ENCODE measurements at regions not wholly inside any gene's neighbourhood (a gene's known extent, or its start where the extent isn't known, plus 50 kb on each side); places are given as distances from the start of the nearest gene placed in this dataset.
"Not testable (repeated sequence)": the region's sequence is repeated elsewhere in the genome, so short reads cannot be mapped to it uniquely, and the experiment has no call there.

DNA sequence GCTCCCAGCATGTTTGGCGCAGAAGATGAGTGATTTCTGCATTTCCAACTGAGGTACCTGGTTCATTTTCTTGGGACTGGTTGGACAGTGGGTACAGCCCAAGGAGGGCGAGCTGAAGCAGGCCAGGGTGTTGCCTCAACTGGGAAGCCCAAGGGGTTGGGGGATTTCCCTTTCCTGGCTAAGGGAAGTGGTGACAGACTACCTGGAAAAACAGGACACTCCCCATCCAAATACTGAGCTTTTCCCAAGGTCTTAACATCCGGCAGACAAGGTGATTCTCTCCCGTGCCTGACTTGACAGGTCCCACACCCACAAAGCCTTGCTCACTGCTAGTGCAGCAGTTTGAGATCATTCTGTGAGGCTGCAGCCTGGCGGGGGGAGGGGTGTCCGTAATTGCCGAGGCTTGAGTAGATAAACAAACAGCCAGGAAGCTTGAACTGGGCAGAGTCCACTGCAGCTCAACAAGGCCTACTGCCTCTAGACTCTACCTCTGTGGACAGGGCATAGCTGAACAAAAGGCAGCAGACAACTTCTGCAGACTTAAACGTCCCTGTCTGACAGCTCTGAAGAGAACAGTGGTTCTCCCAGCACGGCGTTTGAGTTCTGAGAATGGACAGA is 307.7 kb upstream of the ARSJ start:
- DNase-seq (ENCODE audit: low read depth in 2 of 2), result no peak

DNA sequence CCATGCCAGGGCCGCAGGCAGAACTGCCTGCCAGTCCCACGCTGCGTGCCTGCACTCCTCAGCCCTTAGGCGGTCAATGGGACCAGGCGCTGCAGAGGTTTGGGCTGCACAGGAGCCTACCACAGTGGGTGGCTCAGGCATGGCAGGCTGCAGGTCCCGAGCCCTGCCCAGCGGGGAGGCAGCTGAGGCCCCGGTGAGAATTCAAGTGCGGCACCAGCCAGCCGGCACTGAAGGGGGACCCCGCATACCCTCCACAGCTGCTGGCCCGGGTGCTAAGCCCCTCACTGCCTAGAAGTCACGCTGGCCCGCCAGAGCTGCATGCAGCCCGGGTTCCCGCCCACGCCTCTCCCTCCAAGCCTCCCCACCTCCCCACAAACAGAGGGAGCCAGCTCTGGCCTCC is 302.5 kb upstream of the UGT8 start:
- DNase-seq (ENCODE audit: low read depth in 2 of 2), result no peak

DNA sequence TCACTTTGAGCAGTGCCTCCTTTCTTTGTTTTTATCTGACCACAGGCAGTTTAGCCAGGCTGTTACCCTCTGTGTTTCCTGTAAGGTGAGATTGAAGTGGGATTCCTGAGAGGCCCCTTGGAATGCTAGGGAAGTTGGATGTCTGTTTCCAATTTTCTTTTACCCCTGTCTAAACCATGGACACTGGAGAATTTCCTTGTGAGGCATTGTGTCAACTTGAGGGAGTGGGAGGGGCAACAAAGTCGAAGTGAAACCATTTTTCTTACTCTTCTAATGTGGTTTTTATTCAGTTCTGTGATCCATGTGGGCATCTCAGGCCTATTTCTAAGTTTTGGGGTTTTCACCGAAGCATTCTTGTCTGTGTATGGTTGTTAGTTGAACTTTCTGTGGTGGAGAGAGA is 296.1 kb upstream of the UGT8 start:
- no peak for DNase-seq (ENCODE audit: low read depth in 2 of 2)

DNA sequence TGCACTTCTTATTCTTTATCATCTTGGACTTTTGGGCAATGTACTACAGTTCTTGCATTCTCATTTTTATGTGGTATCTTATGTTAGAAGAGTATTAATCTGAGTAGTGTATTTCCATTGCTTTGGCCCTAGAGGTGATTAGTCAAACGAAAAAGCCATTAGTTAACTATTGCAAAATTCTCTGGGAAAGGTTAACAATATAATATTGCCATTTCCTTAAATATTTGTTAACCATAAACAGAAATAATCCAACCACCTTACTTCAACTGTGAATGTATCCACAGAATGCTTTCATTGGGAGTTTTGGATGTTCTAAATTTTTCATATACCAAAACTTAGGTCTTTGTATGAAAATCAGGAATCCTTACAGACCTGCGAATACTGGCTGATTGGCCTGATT is 294.6 kb upstream of the UGT8 start:
- DNase-seq (ENCODE audit: low read depth in 2 of 2), result no peak

DNA sequence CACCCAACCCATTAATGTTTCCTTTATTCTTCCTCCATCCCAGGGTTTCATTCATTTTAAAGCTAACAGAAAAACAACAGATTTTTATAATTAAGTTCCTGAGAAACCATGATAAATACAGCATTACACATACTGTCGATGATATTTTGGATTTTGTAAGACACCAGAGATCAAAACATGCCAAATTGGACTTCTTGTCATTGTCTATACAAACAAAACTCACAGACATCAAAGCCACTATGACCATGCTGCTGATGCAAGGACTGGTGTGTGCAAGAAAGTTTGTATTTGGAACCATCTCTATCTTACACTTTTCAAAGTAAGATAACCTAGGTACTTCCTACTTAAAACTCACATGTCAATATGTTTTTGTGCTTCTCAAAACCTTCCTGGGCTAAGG is 294.0 kb upstream of the UGT8 start:
- no peak for DNase-seq (ENCODE audit: low read depth in 2 of 2)

DNA sequence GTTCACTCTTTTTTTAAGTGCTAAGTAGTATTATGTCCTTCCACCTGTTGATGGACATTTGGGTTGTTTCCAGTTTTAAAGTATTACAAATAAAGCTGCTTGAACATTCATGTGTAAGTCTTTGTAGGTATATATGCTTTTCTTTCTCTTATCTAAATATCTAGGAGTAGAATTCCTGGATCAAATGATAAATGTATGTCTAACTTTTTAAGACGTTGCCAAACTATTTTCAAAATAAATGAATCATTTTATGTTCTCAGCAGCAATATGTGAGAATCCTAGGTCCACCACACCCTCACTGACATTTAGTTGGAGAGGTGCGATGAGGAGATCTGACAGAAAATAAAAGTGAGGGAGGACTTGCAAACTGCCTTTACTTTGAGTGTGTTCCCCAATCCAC is 291.7 kb upstream of the UGT8 start:
- no peak for DNase-seq (ENCODE audit: low read depth in 2 of 2)

DNA sequence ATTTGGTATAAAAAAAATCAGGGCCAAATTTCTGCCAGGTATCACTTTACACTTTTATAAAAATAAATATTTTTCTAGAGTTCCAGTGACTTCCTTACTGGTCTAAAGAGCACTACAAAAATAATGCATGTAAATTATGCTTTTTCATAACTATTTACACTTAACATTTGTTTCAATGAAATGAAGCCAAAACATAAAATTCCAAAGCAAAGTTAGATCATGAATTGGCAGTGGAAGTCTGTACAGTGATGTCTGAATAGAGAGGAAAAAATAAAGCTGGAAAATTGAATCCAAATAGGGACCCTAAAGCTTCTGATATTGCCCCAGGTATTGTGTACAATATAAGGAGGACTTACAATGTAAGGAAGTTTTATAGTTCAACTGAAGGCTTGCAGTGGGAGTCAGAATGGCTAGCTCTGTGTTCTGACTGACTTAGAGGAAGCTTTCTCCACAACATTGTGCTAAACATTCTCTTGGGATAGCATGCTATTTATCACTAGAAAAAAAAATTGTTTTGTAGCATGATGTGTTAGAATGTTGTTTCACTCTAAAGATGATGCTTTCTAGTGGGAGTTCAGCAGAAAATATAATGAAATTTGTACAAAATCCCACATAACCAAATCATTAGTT is 288.2 kb upstream of the UGT8 start:
- DNase-seq (ENCODE audit: low read depth in 2 of 2), result no peak

DNA sequence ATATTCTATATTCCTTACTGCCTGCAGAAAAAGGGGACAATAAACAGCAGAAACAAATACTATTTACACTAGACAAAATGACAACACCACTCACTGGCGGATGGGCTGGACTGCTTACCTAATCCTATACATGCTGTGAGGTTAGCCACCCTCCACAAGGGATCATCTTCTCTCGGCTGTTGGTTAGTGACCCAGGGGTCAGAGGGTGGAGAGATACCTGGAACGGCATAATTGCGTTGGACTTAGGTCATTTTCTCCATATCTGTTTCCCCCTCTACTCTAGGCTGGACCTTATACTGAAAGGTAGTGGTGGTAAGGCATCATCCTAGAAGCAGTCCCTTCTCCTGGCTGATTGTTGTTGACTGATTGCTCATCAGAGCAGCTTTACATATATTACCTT is 286.8 kb upstream of the UGT8 start:
- DNase-seq (ENCODE audit: low read depth in 2 of 2), result no peak

DNA sequence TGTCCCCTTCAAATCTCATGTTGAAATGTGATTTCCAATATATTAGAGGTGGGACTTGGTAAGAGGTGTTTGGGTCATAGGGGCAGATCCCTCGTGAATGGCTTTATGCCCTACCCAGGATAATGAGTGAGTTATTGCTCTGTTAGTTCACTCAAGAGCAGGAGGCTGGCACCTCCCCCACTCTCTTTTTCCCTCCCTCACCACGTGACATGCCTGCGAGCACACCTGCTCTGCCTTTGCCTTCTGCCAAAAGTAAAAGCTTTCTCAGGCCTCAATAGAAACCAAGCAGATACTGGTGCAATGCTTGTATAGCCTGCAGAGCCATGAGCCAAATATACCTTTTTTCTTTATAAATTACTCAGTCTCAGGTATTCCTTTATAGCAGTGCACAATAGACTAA is 286.3 kb upstream of the UGT8 start:
- DNase-seq (ENCODE audit: low read depth in 2 of 2), result no peak

DNA sequence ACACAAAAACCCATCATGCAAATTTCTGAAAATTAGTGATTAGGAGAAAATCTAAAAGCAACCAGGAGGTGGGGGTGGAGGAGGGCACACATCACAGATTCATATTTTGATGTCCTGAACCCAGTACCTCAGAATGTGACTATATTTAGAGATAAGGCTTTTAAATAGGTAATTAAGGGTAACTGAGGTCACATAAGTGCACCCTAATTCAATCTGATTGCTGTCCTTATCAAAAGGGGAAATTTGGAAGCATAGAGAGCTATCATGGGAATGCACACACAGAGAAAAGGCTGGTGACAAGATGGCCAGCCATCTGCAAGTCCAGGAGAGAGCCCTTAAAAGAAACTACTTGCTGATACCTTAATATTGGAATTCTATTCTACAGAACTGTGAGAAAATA is 281.8 kb upstream of the UGT8 start:
- no peak for DNase-seq (ENCODE audit: low read depth in 2 of 2)

DNA sequence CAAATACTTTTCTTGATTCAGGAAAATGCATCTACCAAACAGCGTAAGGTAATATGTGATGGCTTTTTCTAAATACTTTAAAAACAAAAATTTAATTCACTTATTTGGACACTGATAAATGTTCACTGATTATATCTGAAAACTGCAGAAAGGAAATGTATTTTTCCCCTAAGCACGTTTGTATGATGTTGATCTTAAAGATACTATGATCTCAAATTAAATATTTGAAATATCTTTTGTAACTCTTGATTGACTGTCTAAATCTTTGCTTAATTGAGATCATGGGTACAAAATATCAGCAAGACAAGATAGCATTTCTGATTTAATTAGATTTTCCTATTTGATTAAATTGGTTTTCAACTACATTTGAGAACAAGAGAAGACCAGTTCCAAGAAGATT is 281.0 kb upstream of the UGT8 start:
- no peak for DNase-seq (ENCODE audit: low read depth in 2 of 2)

DNA sequence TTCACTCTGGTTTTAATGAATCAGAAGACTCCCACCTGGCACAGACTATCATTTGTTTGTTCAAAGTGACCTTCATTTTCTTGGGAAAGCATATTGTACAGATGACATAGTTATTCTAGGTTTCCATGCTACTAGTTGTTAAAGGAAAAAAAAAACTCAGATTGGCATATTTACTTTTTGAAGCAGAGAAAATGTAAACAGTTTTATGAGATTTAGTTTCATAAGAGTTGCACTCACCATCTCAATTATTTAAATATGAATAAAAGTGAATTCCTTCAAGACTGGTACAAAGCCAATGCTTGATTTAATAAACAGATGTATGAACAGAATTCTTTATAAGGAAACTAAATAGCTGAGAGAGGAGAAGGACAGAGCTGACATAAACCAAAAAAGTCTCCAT is 280.3 kb upstream of the UGT8 start:
- no peak for DNase-seq (ENCODE audit: low read depth in 2 of 2)

DNA sequence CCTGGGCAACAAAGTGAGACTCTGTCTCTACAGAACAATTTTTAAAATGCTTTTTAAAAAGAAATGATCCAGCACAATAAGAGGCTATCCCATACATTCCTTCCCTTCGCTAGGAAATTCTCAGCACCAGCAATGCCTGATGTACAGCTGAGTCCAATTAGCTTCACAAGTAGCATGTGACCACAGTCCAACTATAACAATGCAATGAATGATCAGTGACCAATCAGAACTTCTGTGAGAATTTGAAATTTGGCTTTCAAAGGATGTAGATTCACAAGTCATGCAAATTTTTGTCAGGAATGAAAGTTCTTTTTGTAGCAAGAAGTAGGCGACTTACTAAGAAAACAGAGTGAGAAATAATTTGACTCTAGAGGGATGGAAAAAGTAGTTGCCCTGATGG is 278.5 kb upstream of the UGT8 start:
- DNase-seq (ENCODE audit: low read depth in 2 of 2), result no peak

DNA sequence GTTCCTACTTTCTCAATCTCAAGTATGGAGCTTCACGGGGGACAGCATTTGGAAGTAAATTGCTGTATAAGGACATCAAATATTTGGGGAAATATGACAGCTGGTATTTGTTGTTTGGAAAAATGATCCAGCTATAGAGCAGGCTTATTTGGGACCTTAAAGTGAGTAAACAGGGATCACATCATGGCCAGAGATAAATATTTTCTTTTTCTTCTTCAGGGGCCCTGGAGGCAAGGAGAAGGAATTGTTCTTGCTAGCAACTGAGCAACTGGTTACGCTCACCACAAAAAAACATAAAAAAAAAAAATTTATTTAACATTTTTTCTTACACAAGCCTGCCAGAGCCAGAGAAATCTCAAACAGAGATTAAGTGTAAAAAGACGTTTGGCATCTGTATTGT is 277.2 kb upstream of the UGT8 start:
- no peak for DNase-seq (ENCODE audit: low read depth in 2 of 2)

DNA sequence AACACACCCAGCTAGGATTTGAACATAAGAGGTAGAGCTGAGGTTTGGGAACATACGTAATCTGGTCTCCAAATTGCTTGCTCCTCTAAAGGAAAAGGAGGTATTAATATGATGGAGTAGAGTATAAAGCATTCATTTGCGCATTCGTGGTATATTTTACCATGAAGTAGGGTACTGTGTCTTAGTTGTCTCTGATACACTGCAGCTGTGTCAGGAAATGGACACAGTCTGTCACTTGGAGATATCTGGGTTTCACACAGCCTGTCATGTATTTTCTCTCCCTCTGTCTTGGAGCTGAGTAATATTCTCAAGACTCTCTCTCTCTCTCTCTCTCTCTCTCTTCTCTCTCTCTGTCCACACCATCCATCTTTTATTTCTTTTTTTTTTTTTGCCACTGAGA is 274.8 kb upstream of the UGT8 start:
- no peak for DNase-seq (ENCODE audit: low read depth in 2 of 2)

DNA sequence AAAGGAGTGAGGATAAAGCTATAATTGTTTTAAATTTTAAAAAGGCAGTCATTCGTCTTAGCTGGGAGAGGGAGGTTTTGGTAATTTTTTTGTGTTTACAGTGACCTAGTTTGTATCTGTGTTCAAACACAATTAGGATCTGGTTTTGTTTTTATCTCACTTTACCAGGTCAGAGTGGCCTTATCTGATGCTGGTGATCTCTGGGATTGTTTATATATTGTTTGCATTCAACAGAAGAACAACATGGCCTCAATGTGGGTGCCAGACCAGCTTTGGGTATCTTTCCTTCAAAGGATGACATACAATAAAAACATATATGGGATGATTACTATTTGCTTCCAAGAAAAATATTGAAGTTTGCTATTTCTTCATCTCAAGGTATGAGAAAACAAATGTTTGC is 272.2 kb upstream of the UGT8 start:
- no peak for DNase-seq (ENCODE audit: low read depth in 2 of 2)

DNA sequence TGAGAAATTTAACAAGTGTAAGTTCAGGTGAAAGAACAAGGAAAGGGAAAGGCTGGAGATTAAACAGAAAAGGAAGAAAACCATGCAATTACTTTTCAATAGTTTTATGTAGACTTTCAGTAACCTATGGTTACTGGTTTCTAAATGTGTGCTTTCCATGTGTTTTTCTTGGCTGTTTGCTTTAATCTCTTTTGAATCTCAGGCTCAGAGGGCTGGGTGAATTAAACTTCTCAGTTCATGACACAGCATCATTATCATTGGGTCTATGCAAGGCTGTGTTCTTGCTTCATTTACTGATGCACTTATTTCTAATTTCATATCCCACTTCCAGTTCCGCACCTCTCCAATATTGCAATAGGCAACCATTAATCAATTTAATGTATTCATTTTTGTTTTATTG is 266.5 kb upstream of the UGT8 start:
- no peak for DNase-seq (ENCODE audit: low read depth in 2 of 2)

DNA sequence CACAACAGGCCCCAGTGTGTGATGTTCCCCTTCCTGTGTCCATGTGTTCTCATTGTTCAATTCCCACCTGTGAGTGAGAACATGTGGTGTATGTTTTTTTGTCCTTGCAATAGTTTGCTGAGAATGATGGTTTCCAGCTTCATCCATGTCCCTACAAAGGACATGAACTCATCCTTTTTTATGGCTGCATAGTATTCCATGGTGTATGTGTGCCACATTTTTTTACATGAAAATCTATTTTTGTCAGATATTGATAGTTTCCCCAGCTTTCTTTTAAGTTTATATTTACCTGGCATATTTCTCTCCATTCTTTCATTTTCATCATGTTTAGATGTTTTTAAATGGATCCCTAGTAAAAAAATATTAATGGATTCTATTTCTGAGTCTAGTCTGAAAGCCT is 264.2 kb upstream of the UGT8 start:
- not testable (repeated sequence) for DNase-seq (ENCODE audit: low read depth in 2 of 2)

DNA sequence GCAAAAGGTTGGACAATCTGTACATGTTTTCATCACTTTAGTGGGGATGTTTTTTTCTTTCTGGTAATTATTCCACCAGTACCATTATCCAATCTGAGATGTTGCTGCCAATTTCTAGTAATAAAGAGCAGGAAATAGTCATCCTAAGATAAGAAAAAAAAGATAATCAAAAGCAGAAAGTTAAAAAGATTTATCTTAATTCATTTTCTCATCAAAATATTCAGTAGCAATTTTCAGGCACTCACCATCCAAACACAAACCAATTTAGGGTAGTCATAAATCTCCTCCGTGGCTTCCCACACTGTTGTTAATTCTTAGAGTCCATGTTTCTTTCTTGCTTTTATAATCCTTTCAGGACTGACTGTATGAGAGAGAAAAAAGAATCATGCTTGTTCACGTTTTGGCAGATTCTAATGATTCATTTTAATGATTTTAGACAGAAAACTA is 263.7 kb upstream of the UGT8 start:
- DNase-seq (ENCODE audit: low read depth in 2 of 2), result no peak

DNA sequence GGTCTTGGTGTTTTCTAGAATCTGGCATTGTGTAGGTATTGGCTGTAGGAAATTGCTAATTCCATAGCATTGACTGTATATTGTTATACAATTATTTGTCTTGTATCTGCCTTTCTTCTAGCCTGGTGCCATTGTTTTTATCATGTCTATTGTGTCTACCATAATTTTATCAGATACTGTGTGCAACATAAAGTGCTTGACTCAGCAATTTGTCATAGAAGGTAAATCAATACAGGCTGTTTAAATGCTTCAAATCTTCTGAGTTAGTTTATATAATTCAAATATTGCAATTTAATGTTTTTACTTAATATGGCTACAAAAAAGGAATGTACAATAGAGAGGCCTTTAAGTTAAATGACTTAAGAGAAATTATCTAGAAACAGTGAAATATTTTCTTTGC is 263.3 kb upstream of the UGT8 start:
- no peak for DNase-seq (ENCODE audit: low read depth in 2 of 2)

DNA sequence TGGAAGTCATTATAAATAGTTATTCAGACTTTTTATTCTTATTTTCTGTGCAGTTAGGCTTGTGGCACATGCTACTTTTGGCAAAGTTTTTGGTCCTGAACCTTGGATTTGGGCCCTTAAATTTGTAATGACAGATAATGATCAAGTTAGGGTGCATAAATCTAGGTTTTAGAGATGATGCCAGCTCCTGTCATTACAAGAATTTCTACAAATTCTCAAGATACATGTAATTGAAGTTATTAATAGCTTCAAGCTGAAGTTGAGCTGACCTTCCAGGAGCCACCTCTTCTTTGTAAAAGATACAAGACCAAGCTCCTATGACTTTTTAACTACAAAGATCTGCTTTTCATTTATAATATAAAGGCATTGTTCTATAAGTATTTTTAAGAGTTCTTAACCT is 255.6 kb upstream of the UGT8 start:
- no peak for DNase-seq (ENCODE audit: low read depth in 2 of 2)

DNA sequence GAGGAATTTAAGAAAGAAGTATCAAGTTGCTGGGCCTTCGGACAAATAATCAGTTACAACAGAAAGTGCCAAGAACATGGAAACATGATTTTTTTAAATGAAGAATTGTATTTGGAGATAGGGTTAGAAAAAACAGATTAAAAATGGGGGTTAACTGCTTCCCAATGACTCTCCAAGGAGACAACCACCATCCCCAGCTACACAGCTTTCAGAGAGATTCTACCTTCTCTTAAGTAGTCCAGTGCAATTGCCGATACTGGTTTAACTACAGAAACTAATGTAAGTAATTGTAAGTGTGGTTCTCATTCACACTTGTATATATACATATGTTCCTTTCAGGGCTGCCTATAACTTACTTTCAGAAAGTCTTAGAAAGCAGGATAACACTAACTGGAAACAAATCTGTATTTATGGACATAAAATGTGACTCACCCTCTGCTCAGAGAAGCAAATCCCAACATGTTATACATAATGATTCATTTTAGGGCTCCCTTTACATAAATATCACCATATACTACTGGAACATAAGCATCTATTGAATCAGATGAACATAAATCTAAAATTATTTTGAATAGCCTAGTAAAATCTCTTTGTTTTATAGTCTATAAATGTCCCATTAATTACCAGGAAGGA is 248.9 kb upstream of the UGT8 start:
- DNase-seq (ENCODE audit: low read depth in 2 of 2), result no peak

DNA sequence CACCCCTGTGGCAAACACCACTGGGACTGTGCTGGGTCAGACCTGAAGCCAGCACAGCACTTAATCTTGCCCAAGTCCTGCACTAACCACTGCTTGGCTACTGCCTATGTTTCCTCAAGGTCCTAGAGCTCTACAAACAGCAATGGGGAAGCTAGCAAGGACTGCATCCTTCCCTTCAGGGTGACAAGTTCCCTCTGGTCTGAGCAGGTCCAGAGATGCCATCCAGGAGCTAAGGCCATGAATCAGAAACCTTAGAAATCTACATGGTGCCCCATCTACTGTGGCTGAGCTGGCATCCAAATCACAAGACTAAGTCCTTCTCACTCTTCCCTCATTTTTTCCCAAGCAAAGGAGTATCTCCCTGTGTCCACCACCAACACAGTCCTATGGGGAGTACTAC is 239.7 kb upstream of the UGT8 start:
- DNase-seq (ENCODE audit: low read depth in 2 of 2), result no peak

DNA sequence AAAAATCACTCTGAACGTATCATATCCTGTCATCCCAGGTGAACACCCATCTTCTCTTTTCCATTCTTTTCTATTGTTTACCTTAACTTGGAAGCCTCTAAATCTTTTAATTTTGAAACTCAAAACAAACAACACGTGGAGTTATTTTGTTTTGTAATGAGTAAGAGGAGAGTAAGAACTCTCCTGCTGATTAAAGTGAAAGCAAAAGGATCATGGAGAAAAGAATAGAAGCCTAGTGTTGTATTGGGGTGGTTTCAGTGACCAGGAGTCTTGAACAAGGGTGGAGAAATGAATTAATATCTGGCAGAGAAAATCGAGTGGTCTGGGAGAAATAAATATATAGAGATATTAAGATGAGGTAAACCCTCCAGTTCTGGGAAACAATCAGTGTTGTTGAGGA is 237.4 kb upstream of the UGT8 start:
- DNase-seq (ENCODE audit: low read depth in 2 of 2), result no peak
